Hepatocyte (in vitro differentiated cells): ENCODE measurements at regions not wholly inside any gene's neighbourhood (a gene's known extent, or its start where the extent isn't known, plus 50 kb on each side); places are given as distances from the start of the nearest gene placed in this dataset.
A peak's percentile ranks its signal among the peaks of the same experiment; 100 is the strongest.

Experiments
- DNase-seq: peaks from one replicate; pipeline ENCODE4 v3.0.0-alpha.2; 2016; ENCODE audit warnings: low spot score
- H2AFZ ChIP-seq: fragments of 200-600 bp; sonication (generic); 2 replicates; pipeline ENCODE4 v1.6.0; 2016; ENCODE audit warnings: antibody characterized with exemption, mild to moderate bottlenecking
- H3K27ac ChIP-seq: fragments of 200-600 bp; sonication (generic); 2 replicates; pipeline ENCODE4 v1.5.1; 2016; ENCODE audit warnings: mild to moderate bottlenecking
- H3K27me3 ChIP-seq: fragments of 200-600 bp; sonication (generic); 2 replicates; pipeline ENCODE4 v1.6.1; 2016
- H3K36me3 ChIP-seq: fragments of 200-600 bp; sonication (generic); replicated peaks from 2 replicates; pipeline ENCODE4 v1.5.1; 2016; ENCODE audit warnings: low read depth; ENCODE audit not compliant: insufficient read depth
- H3K4me1 ChIP-seq: fragments of 200-600 bp; sonication (generic); 2 replicates; pipeline ENCODE4 v1.5.1; 2016; ENCODE audit warnings: mild to moderate bottlenecking, moderate library complexity; ENCODE audit not compliant: insufficient read depth
- H3K4me2 ChIP-seq: fragments of 200-600 bp; sonication (generic); 2 replicates; pipeline ENCODE4 v1.6.0; 2016
- H3K4me3 ChIP-seq: fragments of 200-600 bp; sonication (generic); 2 replicates; pipeline ENCODE4 v1.5.1; 2016; ENCODE audit warnings: mild to moderate bottlenecking
- H3K79me2 ChIP-seq: fragments of 200-600 bp; sonication (generic); 2 replicates; pipeline ENCODE4 v1.6.0; 2017; ENCODE audit warnings: mild to moderate bottlenecking
- H3K9me2 ChIP-seq: fragments of 200-600 bp; sonication (generic); replicated peaks from 2 replicates; pipeline ENCODE4 v1.6.0; 2017; ENCODE audit warnings: mild to moderate bottlenecking; ENCODE audit not compliant: insufficient read depth
- H3K9me3 ChIP-seq: fragments of 200-600 bp; sonication (generic); 2 replicates; pipeline ENCODE4 v1.5.1; 2016; ENCODE audit warnings: low read depth, mild to moderate bottlenecking
- H4K20me1 ChIP-seq: fragments of 200-600 bp; sonication (generic); 2 replicates; pipeline ENCODE4 v1.6.0; 2016; ENCODE audit warnings: mild to moderate bottlenecking; ENCODE audit not compliant: insufficient read depth, poor library complexity, severe bottlenecking
- EZH2 ChIP-seq: fragments of 200-600 bp; sonication (generic); IDR thresholded peaks from 2 replicates; pipeline ENCODE4 v1.6.1; 2016; ENCODE audit warnings: antibody characterized with exemption, mild to moderate bottlenecking, borderline replicate concordance
- EZH2phosphoT487 ChIP-seq: fragments of 200-600 bp; sonication (generic); IDR thresholded peaks from one replicate; pipeline ENCODE4 v1.6.1; 2018; ENCODE audit warnings: antibody characterized with exemption, mild to moderate bottlenecking, low read depth, moderate library complexity; ENCODE audit not compliant: unreplicated experiment, severe bottlenecking
- WGBS: methylation state at CpG from one replicate; pipeline ENCODE4 v1.1.6; 2016; ENCODE audit warnings: low lambda C conversion rate; ENCODE audit errors: missing lambda C conversion rate; 5-methylcytosine and 5-hydroxymethylcytosine counted together
- TF ChIP-seq, protein P1 (sequence below): fragments of 200-600 bp; sonication (generic); IDR thresholded peaks from 2 replicates; pipeline ENCODE4 v1.5.1; 2016; ENCODE audit warnings: antibody characterized with exemption, mild to moderate bottlenecking; ENCODE audit not compliant: poor library complexity

GRCh38 chr2:117128461-117128860, 686.0 kb upstream of the DDX18 start:
- 9% methylated on average over 1 of the region's 1 CpG for WGBS
- H3K4me2 ChIP-seq, result peak overlapping the region; percentile 19
- H3K27me3 ChIP-seq, result no peaks in the 10 kb centered on the region
- H3K9me3 ChIP-seq, result no peaks in the 10 kb centered on the region
- H3K27ac ChIP-seq, result peak overlapping the region; percentile 81
- H3K79me2 ChIP-seq, result no peaks in the 10 kb centered on the region
- H3K4me1 ChIP-seq, result peaks cover 26% of the 10 kb centered on the region
- no peaks in the 10 kb centered on the region for H3K36me3 ChIP-seq
- no peaks in the 10 kb centered on the region for H3K9me2 ChIP-seq
- DNase-seq, result peak; percentile 71
- H2AFZ ChIP-seq, result no peak overlapping the region
- TF ChIP-seq, protein P1, sequence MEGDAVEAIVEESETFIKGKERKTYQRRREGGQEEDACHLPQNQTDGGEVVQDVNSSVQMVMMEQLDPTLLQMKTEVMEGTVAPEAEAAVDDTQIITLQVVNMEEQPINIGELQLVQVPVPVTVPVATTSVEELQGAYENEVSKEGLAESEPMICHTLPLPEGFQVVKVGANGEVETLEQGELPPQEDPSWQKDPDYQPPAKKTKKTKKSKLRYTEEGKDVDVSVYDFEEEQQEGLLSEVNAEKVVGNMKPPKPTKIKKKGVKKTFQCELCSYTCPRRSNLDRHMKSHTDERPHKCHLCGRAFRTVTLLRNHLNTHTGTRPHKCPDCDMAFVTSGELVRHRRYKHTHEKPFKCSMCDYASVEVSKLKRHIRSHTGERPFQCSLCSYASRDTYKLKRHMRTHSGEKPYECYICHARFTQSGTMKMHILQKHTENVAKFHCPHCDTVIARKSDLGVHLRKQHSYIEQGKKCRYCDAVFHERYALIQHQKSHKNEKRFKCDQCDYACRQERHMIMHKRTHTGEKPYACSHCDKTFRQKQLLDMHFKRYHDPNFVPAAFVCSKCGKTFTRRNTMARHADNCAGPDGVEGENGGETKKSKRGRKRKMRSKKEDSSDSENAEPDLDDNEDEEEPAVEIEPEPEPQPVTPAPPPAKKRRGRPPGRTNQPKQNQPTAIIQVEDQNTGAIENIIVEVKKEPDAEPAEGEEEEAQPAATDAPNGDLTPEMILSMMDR, result no peak
- TF ChIP-seq EZH2phosphoT487 (peak; percentile 86), EZH2 (no peak)
- H4K20me1 ChIP-seq, result no peaks in the 10 kb centered on the region
- H3K4me3 ChIP-seq, result no peak overlapping the region

DNA sequence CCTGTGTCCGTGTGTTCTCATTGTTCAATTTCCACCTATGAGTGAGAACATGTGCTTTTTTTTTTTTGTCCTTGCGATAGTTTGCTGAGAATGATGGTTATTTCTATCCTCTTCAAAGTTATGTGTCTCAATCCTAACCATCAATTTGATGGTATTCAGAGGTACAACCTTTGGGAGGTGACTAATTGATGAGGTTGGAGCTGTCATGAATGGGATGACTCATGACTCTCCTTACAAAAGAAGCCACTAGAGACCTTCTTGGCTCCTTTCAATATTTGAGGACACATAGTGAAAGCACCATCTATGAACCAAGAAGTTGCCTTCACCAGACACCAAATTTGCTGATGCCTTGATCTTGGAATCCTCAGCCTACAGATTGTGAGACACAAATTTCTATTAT, 677.1 kb upstream of the DDX18 start:
- no peak overlapping the region for H2AFZ ChIP-seq
- H3K27ac ChIP-seq, result no peak overlapping the region
- no peaks in the 10 kb centered on the region for H3K36me3 ChIP-seq
- H3K4me2 ChIP-seq, result no peak overlapping the region
- H3K9me3 ChIP-seq, result no peaks in the 10 kb centered on the region
- WGBS, result 91% methylated on average over 2 of the region's 2 CpGs
- H4K20me1 ChIP-seq, result no peaks in the 10 kb centered on the region
- no peaks in the 10 kb centered on the region for H3K79me2 ChIP-seq
- H3K4me1 ChIP-seq, result no peaks in the 10 kb centered on the region
- TF ChIP-seq EZH2phosphoT487, result no peak
- TF ChIP-seq EZH2, result no peak
- H3K9me2 ChIP-seq, result no peaks in the 10 kb centered on the region
- no peaks in the 10 kb centered on the region for H3K27me3 ChIP-seq
- no peak overlapping the region for H3K4me3 ChIP-seq
- no peak for DNase-seq

GRCh38 chr2:117169036-117169765, 645.3 kb upstream of the DDX18 start:
- Histone ChIP-seq H2AFZ (no peak overlapping the region), H3K4me2 (no peak overlapping the region), H3K9me3 (no peaks in the 10 kb centered on the region), H3K4me1 (no peaks in the 10 kb centered on the region), H3K9me2 (no peaks in the 10 kb centered on the region), H3K27me3 (no peaks in the 10 kb centered on the region), H4K20me1 (no peaks in the 10 kb centered on the region), H3K79me2 (no peaks in the 10 kb centered on the region), H3K27ac (no peak overlapping the region), H3K4me3 (no peak overlapping the region), H3K36me3 (no peaks in the 10 kb centered on the region)
- WGBS, result 85% methylated on average over 2 of the region's 2 CpGs
- TF ChIP-seq EZH2, result no peak
- TF ChIP-seq, protein P1, result no peak
- TF ChIP-seq EZH2phosphoT487, result no peak
- no peak for DNase-seq

DNA sequence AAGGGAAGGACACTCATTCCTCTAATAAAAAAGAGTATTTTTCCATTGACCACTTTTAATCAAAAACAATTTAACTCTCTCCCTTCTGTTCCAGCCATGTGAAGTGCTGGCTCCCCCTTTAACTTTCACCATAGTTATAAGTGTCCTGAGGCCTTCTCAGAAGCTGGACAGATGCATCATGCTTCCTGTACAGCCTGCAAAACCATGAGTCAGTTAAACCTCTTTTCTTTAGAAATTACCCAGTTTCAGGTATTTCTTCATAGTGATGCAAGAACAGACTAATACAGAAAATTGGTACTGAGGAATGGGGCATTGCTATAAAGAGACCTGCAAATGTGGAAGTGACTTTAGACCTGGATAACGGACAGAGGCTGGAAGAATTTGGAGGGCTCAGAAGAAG, 643.6 kb upstream of the DDX18 start:
- TF ChIP-seq, protein P1, result no peak
- TF ChIP-seq EZH2phosphoT487 (no peak), EZH2 (no peak)
- H3K9me3 ChIP-seq, result no peaks in the 10 kb centered on the region
- DNase-seq, result no peak
- no peaks in the 10 kb centered on the region for H3K9me2 ChIP-seq
- H3K79me2 ChIP-seq, result no peaks in the 10 kb centered on the region
- no peak overlapping the region for H2AFZ ChIP-seq
- no peaks in the 10 kb centered on the region for H3K27me3 ChIP-seq
- H3K4me3 ChIP-seq, result no peak overlapping the region
- 93% methylated on average over 1 of the region's 1 CpG for WGBS
- H3K36me3 ChIP-seq, result no peaks in the 10 kb centered on the region
- H4K20me1 ChIP-seq, result no peaks in the 10 kb centered on the region
- no peak overlapping the region for H3K27ac ChIP-seq
- H3K4me2 ChIP-seq, result no peak overlapping the region
- no peaks in the 10 kb centered on the region for H3K4me1 ChIP-seq
